ENCODE measurements at regions not wholly inside any gene's neighbourhood (a gene's known extent, or its start where the extent isn't known, plus 50 kb on each side); places are given as distances from the start of the nearest gene placed in this dataset.
A peak's percentile ranks its signal among the peaks of the same experiment; 100 is the strongest.

DNA sequence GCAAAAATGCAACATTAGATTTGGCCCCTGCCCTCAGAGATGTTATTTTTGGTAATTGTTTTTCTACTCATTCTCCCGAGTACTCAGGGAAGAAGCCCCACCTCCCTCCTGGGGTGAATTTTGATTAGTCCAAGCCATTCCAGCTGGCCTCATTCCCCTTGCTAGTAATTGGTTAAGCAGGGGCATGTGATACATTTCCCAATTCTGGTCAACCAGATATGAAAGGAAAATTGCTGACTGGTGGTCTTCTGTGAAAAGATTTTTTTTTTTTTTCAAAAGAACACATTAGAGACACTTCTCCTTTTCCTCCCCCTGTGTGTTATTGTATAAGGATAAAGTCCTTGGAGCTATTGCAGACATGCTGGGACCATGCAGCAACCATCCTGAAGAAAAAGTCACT lies 71.1 kb upstream of the AKT3 start:
- no peak for DNase-seq (ENCODE audit: low read depth)
- H3K4me3 ChIP-seq (ENCODE audit: low read depth, low read length): no peak overlapping the region
- TF ChIP-seq, protein P1, sequence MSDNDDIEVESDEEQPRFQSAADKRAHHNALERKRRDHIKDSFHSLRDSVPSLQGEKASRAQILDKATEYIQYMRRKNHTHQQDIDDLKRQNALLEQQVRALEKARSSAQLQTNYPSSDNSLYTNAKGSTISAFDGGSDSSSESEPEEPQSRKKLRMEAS (IDR thresholded peaks at IDR 0.05; ENCODE audit: low read depth, low read length): no peak
- TF ChIP-seq MYC (IDR thresholded peaks at IDR 0.05; ENCODE audit: low read depth, low read length) (no peak), POLR2A (IDR thresholded peaks at IDR 0.05; ENCODE audit: extremely low read depth, insufficient read length) (no peak)
- TF ChIP-seq, protein P2, sequence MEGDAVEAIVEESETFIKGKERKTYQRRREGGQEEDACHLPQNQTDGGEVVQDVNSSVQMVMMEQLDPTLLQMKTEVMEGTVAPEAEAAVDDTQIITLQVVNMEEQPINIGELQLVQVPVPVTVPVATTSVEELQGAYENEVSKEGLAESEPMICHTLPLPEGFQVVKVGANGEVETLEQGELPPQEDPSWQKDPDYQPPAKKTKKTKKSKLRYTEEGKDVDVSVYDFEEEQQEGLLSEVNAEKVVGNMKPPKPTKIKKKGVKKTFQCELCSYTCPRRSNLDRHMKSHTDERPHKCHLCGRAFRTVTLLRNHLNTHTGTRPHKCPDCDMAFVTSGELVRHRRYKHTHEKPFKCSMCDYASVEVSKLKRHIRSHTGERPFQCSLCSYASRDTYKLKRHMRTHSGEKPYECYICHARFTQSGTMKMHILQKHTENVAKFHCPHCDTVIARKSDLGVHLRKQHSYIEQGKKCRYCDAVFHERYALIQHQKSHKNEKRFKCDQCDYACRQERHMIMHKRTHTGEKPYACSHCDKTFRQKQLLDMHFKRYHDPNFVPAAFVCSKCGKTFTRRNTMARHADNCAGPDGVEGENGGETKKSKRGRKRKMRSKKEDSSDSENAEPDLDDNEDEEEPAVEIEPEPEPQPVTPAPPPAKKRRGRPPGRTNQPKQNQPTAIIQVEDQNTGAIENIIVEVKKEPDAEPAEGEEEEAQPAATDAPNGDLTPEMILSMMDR (IDR thresholded peaks at IDR 0.05; ENCODE audit: low read depth, low read length): no peak

DNA sequence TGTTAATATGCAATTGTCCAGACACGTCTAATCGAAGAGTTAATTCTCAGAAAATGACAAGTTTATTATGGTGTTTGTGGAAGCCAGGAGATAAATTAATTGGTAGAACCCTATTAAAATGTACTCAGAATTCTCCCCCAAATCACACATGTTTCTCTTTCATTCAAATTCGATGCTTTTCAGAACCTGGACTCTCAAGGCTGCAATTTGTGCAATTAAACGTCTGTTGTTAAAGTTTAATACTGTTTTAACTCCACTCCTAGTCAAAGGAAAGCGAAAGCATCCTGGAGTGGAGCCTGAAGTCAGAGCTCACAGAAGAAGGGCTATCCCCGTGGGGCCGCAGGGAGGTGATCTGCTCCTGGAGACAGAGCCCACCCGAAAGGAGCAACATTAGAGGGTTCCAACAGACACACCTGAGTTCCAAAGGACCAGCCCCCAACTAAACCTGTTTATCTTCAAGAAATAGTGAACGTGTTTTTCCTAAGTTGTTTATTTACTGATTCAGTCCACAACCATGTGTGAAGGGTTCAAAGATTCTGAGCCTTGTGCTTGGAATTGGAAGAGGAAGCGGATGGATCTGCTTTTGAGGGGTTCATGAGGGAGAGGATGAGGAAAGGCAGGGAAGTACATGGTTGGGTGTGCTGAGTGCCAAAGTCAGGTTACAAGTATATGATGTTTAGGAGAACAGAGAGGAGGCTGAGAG lies 68.0 kb upstream of the AKT3 start:
- no peak for DNase-seq (ENCODE audit: low read depth)
- peak overlapping the region; percentile 47 for H3K4me3 ChIP-seq (ENCODE audit: low read depth, low read length)
- TF ChIP-seq MYC (IDR thresholded peaks at IDR 0.05; ENCODE audit: low read depth, low read length) (no peak), POLR2A (IDR thresholded peaks at IDR 0.05; ENCODE audit: extremely low read depth, insufficient read length) (no peak)
- TF ChIP-seq, protein P1 (IDR thresholded peaks at IDR 0.05; ENCODE audit: low read depth, low read length): no peak
- TF ChIP-seq, protein P2 (IDR thresholded peaks at IDR 0.05; ENCODE audit: low read depth, low read length): no peak

DNA sequence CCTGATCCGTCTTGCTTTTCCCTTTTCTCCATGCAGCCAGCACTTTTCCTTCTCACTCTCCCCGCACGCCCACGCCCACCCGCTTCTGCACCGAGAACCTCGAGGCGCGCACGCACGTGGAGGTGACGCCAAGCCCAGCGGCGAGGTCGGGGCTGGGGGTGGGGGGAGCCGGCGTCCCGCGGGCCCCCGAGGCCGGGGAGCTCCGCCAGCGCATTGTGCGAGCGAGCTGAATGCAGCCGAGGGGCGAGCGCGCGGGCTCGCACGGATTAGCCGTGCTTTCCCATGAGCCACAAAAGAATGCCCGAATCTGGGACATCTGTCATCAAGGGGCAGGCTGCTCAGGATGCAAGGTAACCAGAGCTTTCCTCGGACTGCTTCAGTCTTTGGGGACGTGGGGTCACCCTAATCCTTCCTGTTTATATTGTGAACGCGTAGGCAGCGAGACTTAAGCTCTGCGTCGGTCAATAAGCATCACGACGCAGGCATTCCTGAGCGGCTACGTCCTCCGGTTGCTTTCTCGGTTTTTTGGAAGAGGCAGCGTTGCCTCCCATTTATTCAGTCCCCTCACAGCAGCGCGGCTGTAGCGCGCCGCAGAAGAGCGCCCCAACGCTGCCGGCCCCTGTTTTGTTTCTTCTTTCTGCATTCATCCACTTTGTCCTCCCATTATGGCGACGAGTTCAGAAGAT lies 67.3 kb upstream of the AKT3 start:
- TF ChIP-seq POLR2A (IDR thresholded peaks at IDR 0.05; ENCODE audit: extremely low read depth, insufficient read length): no peak
- TF ChIP-seq, protein P2 (IDR thresholded peaks at IDR 0.05; ENCODE audit: low read depth, low read length): no peak
- TF ChIP-seq, protein P1 (IDR thresholded peaks at IDR 0.05; ENCODE audit: low read depth, low read length): no peak
- no peak for TF ChIP-seq MYC (IDR thresholded peaks at IDR 0.05; ENCODE audit: low read depth, low read length)
- DNase-seq (ENCODE audit: low read depth): peak; percentile 44
- peak overlapping the region; percentile 47 for H3K4me3 ChIP-seq (ENCODE audit: low read depth, low read length)

DNA sequence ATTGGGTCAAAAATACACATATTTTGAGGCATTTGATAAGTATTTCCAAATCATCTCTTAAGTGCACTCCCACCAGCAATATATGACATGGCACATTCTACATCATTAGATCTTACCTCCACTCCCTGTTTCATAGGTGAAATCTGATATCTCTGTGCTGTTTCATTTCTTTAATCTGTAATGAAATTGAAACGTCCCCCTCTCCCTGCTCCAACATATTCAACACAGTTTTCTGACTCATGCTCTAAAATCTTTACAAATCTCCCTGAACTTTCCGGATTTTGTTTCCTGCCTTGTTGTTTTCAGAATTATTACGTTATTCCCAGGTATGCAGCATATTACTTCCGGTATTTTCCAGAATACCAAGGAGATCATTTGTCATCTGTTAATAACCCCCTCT lies 66.1 kb upstream of the AKT3 start:
- no peak for DNase-seq (ENCODE audit: low read depth)
- H3K4me3 ChIP-seq (ENCODE audit: low read depth, low read length): no peak overlapping the region
- TF ChIP-seq, protein P1 (IDR thresholded peaks at IDR 0.05; ENCODE audit: low read depth, low read length): no peak
- TF ChIP-seq, protein P2 (IDR thresholded peaks at IDR 0.05; ENCODE audit: low read depth, low read length): no peak
- TF ChIP-seq MYC (IDR thresholded peaks at IDR 0.05; ENCODE audit: low read depth, low read length): no peak
- no peak for TF ChIP-seq POLR2A (IDR thresholded peaks at IDR 0.05; ENCODE audit: extremely low read depth, insufficient read length)

DNA sequence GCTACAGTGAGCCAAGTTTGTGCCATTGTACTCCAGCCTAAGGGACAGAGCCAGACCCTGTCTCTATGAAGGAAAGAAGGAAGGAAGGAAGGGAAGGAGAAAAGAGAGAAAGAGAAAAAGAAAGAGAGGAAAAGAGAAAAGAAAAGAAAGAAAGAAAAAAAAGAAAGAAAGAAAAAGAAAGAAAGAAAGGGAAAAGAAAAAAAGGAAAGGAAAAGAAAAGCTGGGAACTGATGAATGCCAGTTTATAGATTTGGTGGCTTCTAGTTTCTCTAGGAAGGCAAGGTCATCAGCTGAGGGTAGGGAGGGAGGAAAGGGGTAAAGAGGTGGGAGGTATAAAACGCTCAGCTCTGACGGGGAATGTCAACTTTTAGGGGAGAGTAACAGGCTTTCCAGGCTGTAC lies 62.3 kb upstream of the AKT3 start:
- TF ChIP-seq, protein P1 (IDR thresholded peaks at IDR 0.05; ENCODE audit: low read depth, low read length): no peak
- TF ChIP-seq MYC (IDR thresholded peaks at IDR 0.05; ENCODE audit: low read depth, low read length): no peak
- TF ChIP-seq POLR2A (IDR thresholded peaks at IDR 0.05; ENCODE audit: extremely low read depth, insufficient read length): no peak
- TF ChIP-seq, protein P2 (IDR thresholded peaks at IDR 0.05; ENCODE audit: low read depth, low read length): no peak
- no peak overlapping the region for H3K4me3 ChIP-seq (ENCODE audit: low read depth, low read length)
- DNase-seq (ENCODE audit: low read depth): no peak

Measured in NB4 (cell line).